Pancreas (tissue), 10 donors: ENCODE measurements at regions not wholly inside any gene's neighbourhood (a gene's known extent, or its start where the extent isn't known, plus 50 kb on each side); places are given as distances from the start of the nearest gene placed in this dataset.
A peak's percentile ranks its signal among the peaks of the same experiment; 100 is the strongest.

ENCODE experiments used
- ATAC-seq, 4 donors: fragments of 200-7000 bp; cut with Tn5 transposase; one replicate each; pipeline versions ENCODE4 v1.8.0 to v1.9.1; 2020; ENCODE audit warnings: mild to moderate bottlenecking in 4 of 4, moderate library complexity in 4 of 4
- DNase-seq, 6 donors: peaks; one replicate each; pipeline ENCODE4 v3.0.0-alpha.2; 2020
- FAIRE-seq: peaks from 2 replicates; lab custom pipeline; 2012; peaks lifted over from hg19 to GRCh38; lab: Jason Lieb, UNC
- H3K27ac ChIP-seq, 4 donors: fragments of 200-600 bp; sonication (generic); 1 replicate in 3 of 4; 2 replicates in 1 of 4; pipeline versions ENCODE4 v1.5.0 to v1.8.0; 2020
- H3K27me3 ChIP-seq, 4 donors: fragments of 200-600 bp; one replicate each; pipeline ENCODE4 v1.8.0; 2021
- H3K36me3 ChIP-seq, 3 donors: fragments of 200-600 bp; sonication (generic) in 1 of 3; one replicate each; pipeline versions ENCODE4 v1.5.0 to v1.8.0; 2020 to 2021
- H3K4me1 ChIP-seq, 3 donors: fragments of 200-600 bp; one replicate each; pipeline ENCODE4 v1.8.0; 2021
- H3K4me3 ChIP-seq, 4 donors: fragments of 200-600 bp; sonication (generic) in 2 of 4; one replicate each; pipeline versions ENCODE4 v1.5.0 to v1.8.0; 2020 to 2021
- H3K9me3 ChIP-seq, 4 donors: fragments of 200-600 bp; one replicate each; pipeline ENCODE4 v1.8.0; 2021
- CTCF ChIP-seq, 4 donors: fragments of 200-600 bp; sonication (generic) in 3 of 4; IDR thresholded peaks; one replicate each; pipeline versions ENCODE4 v1.5.0 to v1.8.0; 2021; ENCODE audit warnings: antibody characterized with exemption in 4 of 4
- WGBS, 2 donors: extraction: QIAGEN DNeasy Blood & Tissue Kit; methylation state at CpG; one replicate each; pipeline ENCODE4 v1.1.7; 2013; 5-methylcytosine and 5-hydroxymethylcytosine counted together
- intact Hi-C, 3 donors: fragments of 100-400 bp; cut with DNase I; formaldehyde crosslinking; loops; one replicate each; pipeline versions ENCODE4 v1.11.1 to v1.14.2; 2022
- donor health status: healthy with polysubstance abuse.
- donor health status: DM: no; HTN: no; CAD: no; lungs with moderate emphysema.
- donor health status: DM: no; HTN: no; CAD: no.
- donor health status: control.
- donor health status: control.
- donor health status: Bipolar disorder and iron deficiency.
- donor health status: DM: yes; HTN: yes; CAD: no.
- donor health status: DM: no; HTN: no; CAD: no.
- donor health status: DM: no; HTN: no; CAD: no.
- donor health status: DM: yes; HTN: yes; CAD: no.

- DNase-seq, result no peak
- H3K4me1 ChIP-seq, result no peaks in the 10 kb centered on the region
- H3K4me3 ChIP-seq, result no peak overlapping the region
- no peak for ATAC-seq
- H3K36me3 ChIP-seq, result no peaks in the 10 kb centered on the region
- intact Hi-C loops, result no loop called here
- H3K9me3 ChIP-seq, result no peaks in the 10 kb centered on the region
- H3K27me3 ChIP-seq, result no peaks in the 10 kb centered on the region
- WGBS, 2 donors, result 54 to 60% methylated on average over 2 of the region's 2 CpGs
- H3K27ac ChIP-seq, result no peak overlapping the region
- no peak for TF ChIP-seq CTCF (IDR thresholded peaks at IDR 0.05)
- FAIRE-seq, result no peak
Observed at GRCh38 chr13:74975111-74975510, 506.9 kb downstream of the TBC1D4 start.

- Histone ChIP-seq H3K4me3 (no peak overlapping the region), H3K36me3 (no peaks in the 10 kb centered on the region), H3K27me3 (no peaks in the 10 kb centered on the region), H3K27ac (no peak overlapping the region), H3K4me1 (no peaks in the 10 kb centered on the region), H3K9me3 (no peaks in the 10 kb centered on the region)
- TF ChIP-seq CTCF (IDR thresholded peaks at IDR 0.05), result no peak
- DNase-seq, result no peak
- WGBS, 2 donors, result 42 to 47% methylated on average over 5 of the region's 5 CpGs
- no peak for FAIRE-seq
- intact Hi-C loops, result no loop called here
- ATAC-seq, result no peak
Observed at GRCh38 chr13:74973935-74974879, 507.8 kb downstream of the TBC1D4 start.

- H3K4me3 ChIP-seq, result no peak overlapping the region
- no peak for TF ChIP-seq CTCF (IDR thresholded peaks at IDR 0.05)
- intact Hi-C loops, result no loop called here
- no peaks in the 10 kb centered on the region for H3K36me3 ChIP-seq
- WGBS, 2 donors, result 22 to 35% methylated on average over 1 of the region's 1 CpG
- no peak overlapping the region for H3K27ac ChIP-seq
- H3K4me1 ChIP-seq, result no peaks in the 10 kb centered on the region
- FAIRE-seq (no peak), ATAC-seq (no peak), DNase-seq (no peak)
- no peaks in the 10 kb centered on the region for H3K9me3 ChIP-seq
- H3K27me3 ChIP-seq, result no peaks in the 10 kb centered on the region
Observed at GRCh38 chr13:74969419-74969818, 512.5 kb downstream of the TBC1D4 start.

GRCh38 chr13:74966814-74967424 is 515.0 kb downstream of the TBC1D4 start:
- H3K9me3 ChIP-seq, result no peaks in the 10 kb centered on the region
- no peak overlapping the region for H3K4me3 ChIP-seq
- FAIRE-seq (no peak), DNase-seq (no peak), ATAC-seq (peak in 2 of 4 donors; percentile 40 to 60)
- no peaks in the 10 kb centered on the region for H3K4me1 ChIP-seq
- TF ChIP-seq CTCF (IDR thresholded peaks at IDR 0.05), result no peak
- H3K27me3 ChIP-seq, result no peaks in the 10 kb centered on the region
- 36 to 46% methylated on average over 5 of the region's 5 CpGs for WGBS, 2 donors
- H3K36me3 ChIP-seq, result no peaks in the 10 kb centered on the region
- no peak overlapping the region for H3K27ac ChIP-seq
- intact Hi-C loops, result no loop called here

GRCh38 chr13:74966275-74966674 is 515.7 kb downstream of the TBC1D4 start:
- Histone ChIP-seq H3K27ac (no peak overlapping the region), H3K27me3 (no peaks in the 10 kb centered on the region), H3K9me3 (no peaks in the 10 kb centered on the region), H3K4me1 (no peaks in the 10 kb centered on the region), H3K4me3 (no peak overlapping the region), H3K36me3 (no peaks in the 10 kb centered on the region)
- ATAC-seq (no peak), DNase-seq (no peak), FAIRE-seq (no peak)
- 36 to 47% methylated on average over 4 of the region's 4 CpGs for WGBS, 2 donors
- TF ChIP-seq CTCF (IDR thresholded peaks at IDR 0.05), result no peak
- intact Hi-C loops, result no loop called here
